ENCODE measurements at regions not wholly inside any gene's neighbourhood (a gene's known extent, or its start where the extent isn't known, plus 50 kb on each side); places are given as distances from the start of the nearest gene placed in this dataset.
"Not testable (repeated sequence)": the region's sequence is repeated elsewhere in the genome, so short reads cannot be mapped to it uniquely, and the experiment has no call there.

GRCh38 chr3:72086743-72087087, 301.8 kb upstream of the PROK2 start:
- Histone ChIP-seq H3K4me3 (ENCODE audit: insufficient read depth, low read depth, low read length) (no peak overlapping the region), H3K36me3 (replicated peaks; ENCODE audit: control insufficient read depth, insufficient read depth, low read length) (no peaks in the 10 kb centered on the region), H3K27me3 (ENCODE audit: control insufficient read depth, insufficient read depth, low read length) (no peaks in the 10 kb centered on the region; the same call in 1 of the 2 replicates)
- DNase-seq: no peak

GRCh38 chr3:72086042-72086742, 301.2 kb upstream of the PROK2 start:
- DNase-seq: no peak
- H3K27me3 ChIP-seq (ENCODE audit: control insufficient read depth, insufficient read depth, low read length): no peaks in the 10 kb centered on the region
- no peaks in the 10 kb centered on the region for H3K36me3 ChIP-seq (replicated peaks; ENCODE audit: control insufficient read depth, insufficient read depth, low read length)
- no peak overlapping the region for H3K4me3 ChIP-seq (ENCODE audit: insufficient read depth, low read depth, low read length)

DNA sequence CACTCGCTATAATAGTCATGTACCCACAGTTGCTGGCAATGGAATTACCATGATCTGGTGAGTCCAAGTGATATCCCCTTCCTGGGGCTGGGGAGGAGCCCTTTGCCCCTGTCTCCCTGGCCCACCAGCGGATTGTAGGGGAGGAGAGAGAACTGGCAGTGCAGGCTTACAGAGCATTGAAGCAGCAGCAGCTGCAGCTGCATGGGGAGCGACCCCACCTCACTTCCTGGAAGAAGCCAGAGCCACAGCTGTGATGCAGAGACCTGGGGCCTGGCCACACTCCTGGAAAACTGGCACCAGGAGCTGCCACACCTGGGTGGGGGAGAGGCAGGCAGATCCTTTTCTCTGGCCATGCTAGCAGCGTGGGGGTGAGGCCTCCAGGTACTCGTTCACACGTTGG, 300.1 kb upstream of the PROK2 start:
- H3K4me3 ChIP-seq (ENCODE audit: insufficient read depth, low read depth, low read length): no peak overlapping the region
- no peak for DNase-seq
- H3K27me3 ChIP-seq (ENCODE audit: control insufficient read depth, insufficient read depth, low read length): no peaks in the 10 kb centered on the region
- no peaks in the 10 kb centered on the region for H3K36me3 ChIP-seq (replicated peaks; ENCODE audit: control insufficient read depth, insufficient read depth, low read length)

GRCh38 chr3:72082776-72083462, 298.0 kb upstream of the PROK2 start:
- H3K4me3 ChIP-seq (ENCODE audit: insufficient read depth, low read depth, low read length): no peak overlapping the region

GRCh38 chr3:72082186-72082715, 297.3 kb upstream of the PROK2 start:
- Histone ChIP-seq H3K4me3 (ENCODE audit: insufficient read depth, low read depth, low read length) (no peak overlapping the region), H3K36me3 (replicated peaks; ENCODE audit: control insufficient read depth, insufficient read depth, low read length) (no peaks in the 10 kb centered on the region), H3K27me3 (ENCODE audit: control insufficient read depth, insufficient read depth, low read length) (no peaks in the 10 kb centered on the region)
- no peak for DNase-seq

More at GRCh38 chr3:72082776-72083462, 298.0 kb upstream of the PROK2 start:
- Histone ChIP-seq H3K36me3 (replicated peaks; ENCODE audit: control insufficient read depth, insufficient read depth, low read length) (no peaks in the 10 kb centered on the region), H3K27me3 (ENCODE audit: control insufficient read depth, insufficient read depth, low read length) (no peaks in the 10 kb centered on the region)
- no peak for DNase-seq

GRCh38 chr3:72081471-72082185, 296.7 kb upstream of the PROK2 start:
- Histone ChIP-seq H3K27me3 (ENCODE audit: control insufficient read depth, insufficient read depth, low read length) (no peaks in the 10 kb centered on the region), H3K36me3 (replicated peaks; ENCODE audit: control insufficient read depth, insufficient read depth, low read length) (no peaks in the 10 kb centered on the region), H3K4me3 (ENCODE audit: insufficient read depth, low read depth, low read length) (no peak overlapping the region)
- DNase-seq: no peak

DNA sequence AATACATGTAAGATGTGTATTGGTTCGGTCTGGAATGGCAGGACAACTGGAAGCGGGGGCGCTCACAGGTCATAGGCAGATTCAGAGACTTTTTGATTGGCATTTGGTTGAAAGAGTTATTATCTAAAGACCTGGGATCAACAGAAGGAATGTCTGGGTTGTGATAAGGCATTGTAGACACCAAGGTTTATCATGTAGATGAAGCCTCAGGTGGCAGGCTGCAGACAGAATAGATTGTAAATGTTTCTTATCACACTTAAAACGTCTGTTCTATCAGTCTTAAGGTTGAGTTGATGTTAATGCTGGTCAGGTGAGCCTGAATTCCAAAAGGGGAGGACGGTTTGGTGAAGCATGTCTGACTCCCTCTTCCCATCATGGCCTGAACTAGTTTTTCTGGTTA, 295.9 kb upstream of the PROK2 start:
- H3K36me3 ChIP-seq (replicated peaks; ENCODE audit: control insufficient read depth, insufficient read depth, low read length): no peaks in the 10 kb centered on the region
- H3K27me3 ChIP-seq (ENCODE audit: control insufficient read depth, insufficient read depth, low read length): no peaks in the 10 kb centered on the region
- no peak overlapping the region for H3K4me3 ChIP-seq (ENCODE audit: insufficient read depth, low read depth, low read length)
- DNase-seq: no peak

GRCh38 chr3:72080095-72080494, 295.1 kb upstream of the PROK2 start:
- H3K36me3 ChIP-seq (replicated peaks; ENCODE audit: control insufficient read depth, insufficient read depth, low read length): no peaks in the 10 kb centered on the region
- no peak overlapping the region for H3K4me3 ChIP-seq (ENCODE audit: insufficient read depth, low read depth, low read length)
- no peaks in the 10 kb centered on the region for H3K27me3 ChIP-seq (ENCODE audit: control insufficient read depth, insufficient read depth, low read length)
- no peak for DNase-seq

- Histone ChIP-seq H3K36me3 (replicated peaks; ENCODE audit: control insufficient read depth, insufficient read depth, low read length) (no peaks in the 10 kb centered on the region), H3K4me3 (ENCODE audit: insufficient read depth, low read depth, low read length) (no peak overlapping the region), H3K27me3 (ENCODE audit: control insufficient read depth, insufficient read depth, low read length) (no peaks in the 10 kb centered on the region)
- DNase-seq: no peak
Observed at GRCh38 chr3:72079369-72079872, 294.5 kb upstream of the PROK2 start.

GRCh38 chr3:72078676-72079368, 293.9 kb upstream of the PROK2 start:
- Histone ChIP-seq H3K36me3 (replicated peaks; ENCODE audit: control insufficient read depth, insufficient read depth, low read length) (no peaks in the 10 kb centered on the region), H3K27me3 (ENCODE audit: control insufficient read depth, insufficient read depth, low read length) (no peaks in the 10 kb centered on the region), H3K4me3 (ENCODE audit: insufficient read depth, low read depth, low read length) (no peak overlapping the region)
- DNase-seq: no peak

DNA sequence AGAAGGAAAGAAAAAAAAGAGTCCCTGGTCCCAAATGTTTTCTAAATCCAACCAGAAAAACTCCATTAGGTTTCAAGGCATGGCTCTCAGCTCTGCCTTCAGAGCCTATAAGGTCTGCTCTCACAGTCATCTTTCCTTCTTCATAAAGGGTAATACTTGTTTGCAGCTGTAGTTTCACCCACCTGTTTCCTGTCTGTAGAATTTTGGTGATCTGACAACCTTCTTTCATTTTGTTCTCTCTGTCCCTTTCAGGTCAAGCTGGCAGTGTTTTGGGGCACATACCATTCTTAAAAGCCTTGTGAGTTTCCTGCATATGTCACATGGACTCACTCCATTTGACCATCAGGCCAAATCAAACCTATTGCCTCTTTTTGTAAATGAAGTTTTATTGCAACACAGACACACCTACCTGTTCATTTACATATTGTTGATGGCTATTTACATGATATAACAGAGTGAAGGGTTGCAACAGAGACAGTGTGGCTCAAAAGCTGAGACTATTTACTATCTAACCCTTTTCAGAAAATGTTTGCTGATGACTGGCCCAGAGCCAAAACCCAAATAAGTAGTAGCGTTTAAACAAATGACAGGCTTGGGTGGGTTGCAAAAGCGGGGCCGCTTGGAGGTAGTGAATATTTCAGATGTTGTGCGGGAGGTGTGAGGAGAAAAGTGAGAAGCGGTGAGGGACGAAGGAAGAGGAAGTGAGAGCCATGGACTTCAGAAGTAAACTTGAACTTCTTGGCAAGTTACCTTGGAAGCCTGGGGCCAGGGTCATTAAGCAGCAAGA, 292.7 kb upstream of the PROK2 start:
- H3K36me3 ChIP-seq (replicated peaks; ENCODE audit: control insufficient read depth, insufficient read depth, low read length): no peaks in the 10 kb centered on the region
- no peak for DNase-seq
- H3K4me3 ChIP-seq (ENCODE audit: insufficient read depth, low read depth, low read length): no peak overlapping the region
- no peaks in the 10 kb centered on the region for H3K27me3 ChIP-seq (ENCODE audit: control insufficient read depth, insufficient read depth, low read length)

- not testable (repeated sequence) for H3K4me3 ChIP-seq (ENCODE audit: insufficient read depth, low read depth, low read length); H3K27me3 ChIP-seq (ENCODE audit: control insufficient read depth, insufficient read depth, low read length); H3K36me3 ChIP-seq (replicated peaks; ENCODE audit: control insufficient read depth, insufficient read depth, low read length); DNase-seq
Observed at GRCh38 chr3:72075848-72076247, 290.9 kb upstream of the PROK2 start.

- H3K36me3 ChIP-seq (replicated peaks; ENCODE audit: control insufficient read depth, insufficient read depth, low read length): no peaks in the 10 kb centered on the region
- no peak overlapping the region for H3K4me3 ChIP-seq (ENCODE audit: insufficient read depth, low read depth, low read length)
- H3K27me3 ChIP-seq (ENCODE audit: control insufficient read depth, insufficient read depth, low read length): no peaks in the 10 kb centered on the region
- no peak for DNase-seq
Observed at GRCh38 chr3:72071624-72072023, 286.7 kb upstream of the PROK2 start.

- H3K4me3 ChIP-seq (ENCODE audit: insufficient read depth, low read depth, low read length): no peak overlapping the region
- DNase-seq: no peak
- no peaks in the 10 kb centered on the region for H3K36me3 ChIP-seq (replicated peaks; ENCODE audit: control insufficient read depth, insufficient read depth, low read length)
- H3K27me3 ChIP-seq (ENCODE audit: control insufficient read depth, insufficient read depth, low read length): no peaks in the 10 kb centered on the region
Observed at GRCh38 chr3:72070005-72070404, 285.1 kb upstream of the PROK2 start.

Measured in H7 (cell line).